ENCODE measurements at regions not wholly inside any gene's neighbourhood (a gene's known extent, or its start where the extent isn't known, plus 50 kb on each side); places are given as distances from the start of the nearest gene placed in this dataset.
"Not testable (repeated sequence)": the region's sequence is repeated elsewhere in the genome, so short reads cannot be mapped to it uniquely, and the experiment has no call there.

GRCh38 chr6:115873901-115874300 lies 186.8 kb downstream of the FRK start:
- no peak for DNase-seq (ENCODE audit: low spot score)

GRCh38 chr6:115870464-115870863 lies 190.2 kb downstream of the FRK start:
- DNase-seq (ENCODE audit: low spot score): no peak

- no peak for DNase-seq (ENCODE audit: low spot score)
These were observed 194.8 kb downstream of the FRK start for GRCh38 chr6:115865914-115866313.

- DNase-seq (ENCODE audit: low spot score): no peak
These were observed 197.5 kb downstream of the FRK start for GRCh38 chr6:115863211-115863610.

- not testable (repeated sequence) for DNase-seq (ENCODE audit: low spot score)
These were observed 199.0 kb downstream of the FRK start for GRCh38 chr6:115861658-115862057.

- not testable (repeated sequence) for DNase-seq (ENCODE audit: low spot score)
These were observed 201.1 kb downstream of the FRK start for GRCh38 chr6:115859577-115859976.

- no peak for DNase-seq (ENCODE audit: low spot score)
These were observed 205.6 kb downstream of the FRK start for GRCh38 chr6:115854866-115855665.

- no peak for DNase-seq (ENCODE audit: low spot score)
These were observed 213.0 kb downstream of the FRK start for GRCh38 chr6:115847671-115848070.

GRCh38 chr6:115843945-115844344 lies 216.7 kb downstream of the FRK start:
- no peak for DNase-seq (ENCODE audit: low spot score)

GRCh38 chr6:115842338-115842737 lies 218.4 kb downstream of the FRK start:
- no peak for DNase-seq (ENCODE audit: low spot score)

- no peak for DNase-seq (ENCODE audit: low spot score)
These were observed 221.0 kb downstream of the FRK start for GRCh38 chr6:115839583-115840181.

GRCh38 chr6:115838763-115839401 lies 221.8 kb downstream of the FRK start:
- DNase-seq (ENCODE audit: low spot score): peak; percentile 15

- DNase-seq (ENCODE audit: low spot score): no peak
These were observed 222.5 kb downstream of the FRK start for GRCh38 chr6:115838216-115838615.

- not testable (repeated sequence) for DNase-seq (ENCODE audit: low spot score)
These were observed 224.3 kb downstream of the FRK start for GRCh38 chr6:115836374-115836773.

GRCh38 chr6:115835314-115835713 lies 225.4 kb downstream of the FRK start:
- DNase-seq (ENCODE audit: low spot score): no peak

GRCh38 chr6:115834542-115834941 lies 226.1 kb downstream of the FRK start:
- not testable (repeated sequence) for DNase-seq (ENCODE audit: low spot score)

- DNase-seq (ENCODE audit: low spot score): no peak
These were observed 227.9 kb downstream of the FRK start for GRCh38 chr6:115832786-115833185.

GRCh38 chr6:115832186-115832585 lies 228.5 kb downstream of the FRK start:
- DNase-seq (ENCODE audit: low spot score): no peak

- no peak for DNase-seq (ENCODE audit: low spot score)
These were observed 229.8 kb downstream of the FRK start for GRCh38 chr6:115830895-115831294.

GRCh38 chr6:115821798-115822197 lies 238.9 kb downstream of the FRK start:
- no peak for DNase-seq (ENCODE audit: low spot score)

- DNase-seq (ENCODE audit: low spot score): no peak
These were observed 241.2 kb downstream of the FRK start for GRCh38 chr6:115819506-115819905.

- DNase-seq (ENCODE audit: low spot score): no peak
These were observed 243.5 kb downstream of the FRK start for GRCh38 chr6:115817161-115817560.

- no peak for DNase-seq (ENCODE audit: low spot score)
These were observed 245.8 kb downstream of the FRK start for GRCh38 chr6:115814907-115815306.

Data from Ammon's horn (tissue), 1 donor.